Stomach (tissue), 4 donors: ENCODE measurements at regions not wholly inside any gene's neighbourhood (a gene's known extent, or its start where the extent isn't known, plus 50 kb on each side); places are given as distances from the start of the nearest gene placed in this dataset.

Source experiments
- EP300 ChIP-seq: sonication (generic); formaldehyde crosslinking; IDR thresholded peaks from one replicate; pipeline ENCODE4 v1.6.1; 2017; ENCODE audit warnings: antibody characterized with exemption
- POLR2A ChIP-seq, 4 donors: fragments of 450-650 bp; IDR thresholded peaks; one replicate each; pipeline ENCODE4 v1.6.1; 2016; ENCODE audit warnings: antibody characterized with exemption in 4 of 4, control low read depth in 2 of 4, mild to moderate bottlenecking in 1 of 4, moderate library complexity in 1 of 4
- POLR2AphosphoS5 ChIP-seq, 3 donors: sonication (generic); formaldehyde crosslinking; IDR thresholded peaks; one replicate each; pipeline ENCODE4 v1.6.1; 2016; ENCODE audit warnings: antibody characterized with exemption in 3 of 3
- TF ChIP-seq, protein P1 (sequence below), 7 experiments: fragments of 450-650 bp in 4 of 7; fragments of 200-600 bp in 3 of 7; sonication (generic) in 3 of 7; IDR thresholded peaks; one replicate each; pipeline ENCODE4 v1.5.1; 2016 to 2019; ENCODE audit warnings: antibody characterized with exemption in 7 of 7, control low read depth in 2 of 7, mild to moderate bottlenecking in 1 of 7

- no peak for TF ChIP-seq POLR2A (IDR thresholded peaks at IDR 0.05)
- TF ChIP-seq, protein P1, sequence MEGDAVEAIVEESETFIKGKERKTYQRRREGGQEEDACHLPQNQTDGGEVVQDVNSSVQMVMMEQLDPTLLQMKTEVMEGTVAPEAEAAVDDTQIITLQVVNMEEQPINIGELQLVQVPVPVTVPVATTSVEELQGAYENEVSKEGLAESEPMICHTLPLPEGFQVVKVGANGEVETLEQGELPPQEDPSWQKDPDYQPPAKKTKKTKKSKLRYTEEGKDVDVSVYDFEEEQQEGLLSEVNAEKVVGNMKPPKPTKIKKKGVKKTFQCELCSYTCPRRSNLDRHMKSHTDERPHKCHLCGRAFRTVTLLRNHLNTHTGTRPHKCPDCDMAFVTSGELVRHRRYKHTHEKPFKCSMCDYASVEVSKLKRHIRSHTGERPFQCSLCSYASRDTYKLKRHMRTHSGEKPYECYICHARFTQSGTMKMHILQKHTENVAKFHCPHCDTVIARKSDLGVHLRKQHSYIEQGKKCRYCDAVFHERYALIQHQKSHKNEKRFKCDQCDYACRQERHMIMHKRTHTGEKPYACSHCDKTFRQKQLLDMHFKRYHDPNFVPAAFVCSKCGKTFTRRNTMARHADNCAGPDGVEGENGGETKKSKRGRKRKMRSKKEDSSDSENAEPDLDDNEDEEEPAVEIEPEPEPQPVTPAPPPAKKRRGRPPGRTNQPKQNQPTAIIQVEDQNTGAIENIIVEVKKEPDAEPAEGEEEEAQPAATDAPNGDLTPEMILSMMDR (IDR thresholded peaks at IDR 0.05) = no peak
- no peak for TF ChIP-seq EP300
- no peak for TF ChIP-seq POLR2AphosphoS5 (IDR thresholded peaks at IDR 0.05)
Observed at GRCh38 chr2:133991606-133992168, 262.2 kb upstream of the MGAT5 start.
